Glutamatergic neuron (in vitro differentiated cells): ENCODE measurements at regions not wholly inside any gene's neighbourhood (a gene's known extent, or its start where the extent isn't known, plus 50 kb on each side); places are given as distances from the start of the nearest gene placed in this dataset.

Source experiments
- DNase-seq: peaks from one replicate; pipeline ENCODE4 v3.0.0; 2022
- H3K27ac Mint-ChIP-seq: one replicate; pipeline ENCODE4 v1.8.0; 2020; ENCODE audit warnings: mild to moderate bottlenecking, mixed read lengths, inconsistent platforms; ENCODE audit not compliant: unreplicated experiment
- H3K27me3 Mint-ChIP-seq: one replicate; pipeline ENCODE4 v1.8.0; 2020; ENCODE audit warnings: mild to moderate bottlenecking, moderate library complexity, mixed read lengths, inconsistent platforms; ENCODE audit not compliant: unreplicated experiment
- H3K36me3 Mint-ChIP-seq: one replicate; pipeline ENCODE4 v1.8.0; 2020; ENCODE audit warnings: mild to moderate bottlenecking, mixed read lengths, inconsistent platforms; ENCODE audit not compliant: unreplicated experiment
- H3K4me1 Mint-ChIP-seq: one replicate; pipeline ENCODE4 v1.8.0; 2020; ENCODE audit warnings: mild to moderate bottlenecking, low read depth, mixed read lengths, inconsistent platforms; ENCODE audit not compliant: unreplicated experiment
- H3K4me3 Mint-ChIP-seq: one replicate; pipeline ENCODE4 v1.8.0; 2020; ENCODE audit warnings: mild to moderate bottlenecking, mixed read lengths, inconsistent platforms; ENCODE audit not compliant: unreplicated experiment
- H3K9me3 Mint-ChIP-seq: one replicate; pipeline ENCODE4 v1.8.0; 2020; ENCODE audit warnings: mild to moderate bottlenecking, moderate library complexity, mixed read lengths, inconsistent platforms; ENCODE audit not compliant: unreplicated experiment
- TF ChIP-seq, protein P1 (sequence below): fragments of 200-600 bp; sonication (generic); IDR thresholded peaks from one replicate; pipeline ENCODE4 v1.5.0; 2021; ENCODE audit not compliant: partially characterized antibody, unreplicated experiment

DNA sequence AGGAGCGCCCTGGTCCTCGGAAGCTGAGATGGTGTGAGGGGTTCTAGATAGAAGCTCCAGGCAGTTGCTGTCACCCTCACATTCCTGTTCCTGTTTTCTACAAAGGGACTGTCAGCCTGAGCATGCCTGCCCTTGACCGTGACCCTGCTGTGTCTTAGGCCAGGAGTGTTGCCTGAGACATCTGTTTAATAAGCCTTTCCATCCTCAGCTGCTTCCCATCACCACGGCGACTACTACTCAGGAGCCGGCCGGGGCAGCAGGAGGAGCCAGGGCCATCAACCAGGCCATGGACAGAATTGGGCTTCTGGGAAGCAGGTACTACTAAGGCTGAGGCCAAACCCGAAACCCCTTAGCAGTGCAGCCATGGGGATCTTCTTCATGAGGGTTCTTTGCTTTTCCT, 151.4 kb downstream of the KATNIP start:
- Mint-ChIP-seq H3K4me3 (no peak overlapping the region), H3K4me1 (peaks cover 7% of the 10 kb centered on the region), H3K36me3 (no peaks in the 10 kb centered on the region), H3K27ac (no peak overlapping the region), H3K9me3 (peaks cover 2% of the 10 kb centered on the region), H3K27me3 (no peaks in the 10 kb centered on the region)
- peak; percentile 50 for DNase-seq
- TF ChIP-seq, protein P1, sequence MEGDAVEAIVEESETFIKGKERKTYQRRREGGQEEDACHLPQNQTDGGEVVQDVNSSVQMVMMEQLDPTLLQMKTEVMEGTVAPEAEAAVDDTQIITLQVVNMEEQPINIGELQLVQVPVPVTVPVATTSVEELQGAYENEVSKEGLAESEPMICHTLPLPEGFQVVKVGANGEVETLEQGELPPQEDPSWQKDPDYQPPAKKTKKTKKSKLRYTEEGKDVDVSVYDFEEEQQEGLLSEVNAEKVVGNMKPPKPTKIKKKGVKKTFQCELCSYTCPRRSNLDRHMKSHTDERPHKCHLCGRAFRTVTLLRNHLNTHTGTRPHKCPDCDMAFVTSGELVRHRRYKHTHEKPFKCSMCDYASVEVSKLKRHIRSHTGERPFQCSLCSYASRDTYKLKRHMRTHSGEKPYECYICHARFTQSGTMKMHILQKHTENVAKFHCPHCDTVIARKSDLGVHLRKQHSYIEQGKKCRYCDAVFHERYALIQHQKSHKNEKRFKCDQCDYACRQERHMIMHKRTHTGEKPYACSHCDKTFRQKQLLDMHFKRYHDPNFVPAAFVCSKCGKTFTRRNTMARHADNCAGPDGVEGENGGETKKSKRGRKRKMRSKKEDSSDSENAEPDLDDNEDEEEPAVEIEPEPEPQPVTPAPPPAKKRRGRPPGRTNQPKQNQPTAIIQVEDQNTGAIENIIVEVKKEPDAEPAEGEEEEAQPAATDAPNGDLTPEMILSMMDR: no peak

DNA sequence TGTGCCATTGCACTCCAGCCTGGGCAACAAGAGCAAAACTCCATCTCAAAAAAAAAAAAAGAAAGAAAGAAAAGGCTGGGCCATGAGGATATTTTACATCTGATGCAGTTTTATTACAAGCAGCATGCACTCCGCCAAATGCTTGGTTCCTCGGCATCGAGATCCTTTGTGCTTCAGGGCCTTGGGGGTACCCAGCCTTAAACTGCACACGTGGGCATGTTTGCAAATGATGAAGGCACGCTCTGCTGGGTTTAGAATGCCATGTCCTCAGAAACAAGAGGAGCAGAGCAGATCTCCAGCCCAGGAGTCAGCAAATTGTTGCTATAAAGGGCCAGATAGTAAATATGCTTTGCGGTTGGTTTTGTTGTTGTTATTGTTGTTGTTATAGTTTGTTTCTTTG, 153.2 kb downstream of the KATNIP start:
- Mint-ChIP-seq H3K36me3 (no peaks in the 10 kb centered on the region), H3K9me3 (peaks cover 2% of the 10 kb centered on the region), H3K4me1 (peaks cover 10% of the 10 kb centered on the region), H3K4me3 (no peak overlapping the region), H3K27me3 (no peaks in the 10 kb centered on the region), H3K27ac (no peak overlapping the region)
- DNase-seq: no peak
- TF ChIP-seq, protein P1: no peak

DNA sequence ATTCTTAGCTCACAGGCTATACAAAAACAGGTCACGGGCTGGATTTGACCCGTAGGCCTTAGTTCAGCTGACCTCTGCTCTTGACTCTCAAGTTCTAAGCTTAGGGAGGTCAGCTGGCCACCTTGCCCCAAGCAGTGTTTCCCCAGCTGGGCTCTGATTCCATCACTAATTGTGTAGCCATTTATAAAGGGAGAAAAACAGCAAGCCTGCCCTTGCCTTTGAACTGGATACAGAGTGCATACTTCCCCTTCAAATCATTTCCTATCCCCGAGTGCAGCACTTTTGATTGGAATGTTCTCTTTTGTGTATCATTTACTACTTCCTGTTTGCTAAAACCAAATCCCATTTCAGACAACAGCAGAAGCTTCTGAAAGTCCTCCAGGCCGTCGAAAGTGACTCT, 153.6 kb downstream of the KATNIP start:
- no peak for DNase-seq
- peaks cover 2% of the 10 kb centered on the region for H3K9me3 Mint-ChIP-seq
- H3K27ac Mint-ChIP-seq: no peak overlapping the region
- TF ChIP-seq, protein P1: no peak
- no peaks in the 10 kb centered on the region for H3K36me3 Mint-ChIP-seq
- peaks cover 10% of the 10 kb centered on the region for H3K4me1 Mint-ChIP-seq
- no peak overlapping the region for H3K4me3 Mint-ChIP-seq
- H3K27me3 Mint-ChIP-seq: no peaks in the 10 kb centered on the region

DNA sequence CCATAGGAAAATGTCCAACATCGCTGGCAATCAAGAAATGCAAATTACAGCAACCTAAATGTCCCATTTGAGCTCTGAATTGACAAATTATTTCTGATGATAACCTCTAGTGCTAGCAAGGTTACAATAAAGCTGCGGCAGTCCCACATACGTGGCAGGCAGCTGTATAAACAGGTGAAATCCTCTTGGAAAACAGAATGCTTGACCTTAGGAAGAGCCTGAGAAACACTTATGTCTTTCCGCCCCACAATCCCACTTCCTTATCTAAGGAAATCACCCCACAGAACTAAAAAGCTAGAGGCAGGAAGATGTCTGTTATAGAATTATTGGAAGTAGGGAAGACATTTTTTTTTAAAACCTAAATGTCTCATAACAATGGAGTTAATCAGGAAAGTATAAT, 154.3 kb downstream of the KATNIP start:
- Mint-ChIP-seq H3K9me3 (peaks cover 2% of the 10 kb centered on the region), H3K36me3 (no peaks in the 10 kb centered on the region)
- DNase-seq: no peak

DNA sequence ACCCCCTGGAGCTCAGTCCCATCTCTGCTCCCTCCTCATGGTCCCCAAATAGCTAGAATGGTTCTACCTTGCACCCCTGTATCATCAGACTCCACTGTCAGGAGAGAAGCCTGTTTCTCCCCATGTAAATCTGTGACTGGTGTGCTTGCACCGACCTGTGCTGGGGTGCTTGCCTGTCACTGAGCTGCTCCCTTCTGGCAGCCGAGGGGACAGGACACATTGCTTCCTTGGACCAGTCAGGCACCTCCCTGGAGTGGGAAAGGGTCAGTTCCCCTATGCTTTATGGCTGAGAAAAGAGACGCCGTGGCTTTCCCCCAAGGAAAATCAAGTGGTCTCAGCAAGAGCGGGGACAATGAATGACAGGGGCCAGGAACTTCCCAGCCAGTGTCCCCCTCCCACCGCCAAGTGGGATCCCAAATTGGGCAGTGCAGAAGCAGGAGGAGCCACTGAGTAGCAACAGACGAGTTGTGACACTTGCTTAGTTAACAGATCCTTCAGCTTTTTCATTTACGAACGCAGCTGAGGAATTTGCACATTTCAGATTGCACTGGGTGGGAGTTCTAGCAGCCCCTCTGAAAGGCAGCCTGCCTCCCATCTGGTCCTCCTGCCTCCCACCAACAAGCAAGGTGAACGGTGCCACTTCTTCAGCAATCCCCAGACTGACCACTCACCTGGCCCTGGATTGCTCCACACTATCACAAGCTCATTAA, 156.4 kb downstream of the KATNIP start:
- TF ChIP-seq, protein P1: no peak
- peaks cover 4% of the 10 kb centered on the region for H3K9me3 Mint-ChIP-seq
- H3K27me3 Mint-ChIP-seq: no peaks in the 10 kb centered on the region
- peaks cover 6% of the 10 kb centered on the region for H3K4me1 Mint-ChIP-seq
- H3K27ac Mint-ChIP-seq: no peak overlapping the region
- no peaks in the 10 kb centered on the region for H3K36me3 Mint-ChIP-seq
- DNase-seq: no peak
- H3K4me3 Mint-ChIP-seq: no peak overlapping the region

More for the DNA sequence above, 154.3 kb downstream of the KATNIP start:
- Mint-ChIP-seq H3K27me3 (no peaks in the 10 kb centered on the region), H3K27ac (no peak overlapping the region), H3K4me3 (no peak overlapping the region), H3K4me1 (peaks cover 10% of the 10 kb centered on the region)
- TF ChIP-seq, protein P1: no peak
